Dermis microvascular lymphatic vessel endothelial cell (primary cell): ENCODE measurements at regions not wholly inside any gene's neighbourhood (a gene's known extent, or its start where the extent isn't known, plus 50 kb on each side); places are given as distances from the start of the nearest gene placed in this dataset.
"Not testable (repeated sequence)": the region's sequence is repeated elsewhere in the genome, so short reads cannot be mapped to it uniquely, and the experiment has no call there.

ENCODE experiments used
- DNase-seq, 2 donors: peaks; one replicate each; pipeline versions ENCODE4 v3.0.0 to v3.0.0-alpha.2; 2010; ENCODE audit warnings: low read depth in 2 of 2

- DNase-seq: no peak
These were observed 563.9 kb downstream of the DACH1 start for GRCh38 chr13:71303144-71303543.

GRCh38 chr13:71300602-71301001 lies 566.4 kb downstream of the DACH1 start:
- no peak for DNase-seq

GRCh38 chr13:71291842-71292146 lies 575.2 kb downstream of the DACH1 start:
- DNase-seq: no peak

DNA sequence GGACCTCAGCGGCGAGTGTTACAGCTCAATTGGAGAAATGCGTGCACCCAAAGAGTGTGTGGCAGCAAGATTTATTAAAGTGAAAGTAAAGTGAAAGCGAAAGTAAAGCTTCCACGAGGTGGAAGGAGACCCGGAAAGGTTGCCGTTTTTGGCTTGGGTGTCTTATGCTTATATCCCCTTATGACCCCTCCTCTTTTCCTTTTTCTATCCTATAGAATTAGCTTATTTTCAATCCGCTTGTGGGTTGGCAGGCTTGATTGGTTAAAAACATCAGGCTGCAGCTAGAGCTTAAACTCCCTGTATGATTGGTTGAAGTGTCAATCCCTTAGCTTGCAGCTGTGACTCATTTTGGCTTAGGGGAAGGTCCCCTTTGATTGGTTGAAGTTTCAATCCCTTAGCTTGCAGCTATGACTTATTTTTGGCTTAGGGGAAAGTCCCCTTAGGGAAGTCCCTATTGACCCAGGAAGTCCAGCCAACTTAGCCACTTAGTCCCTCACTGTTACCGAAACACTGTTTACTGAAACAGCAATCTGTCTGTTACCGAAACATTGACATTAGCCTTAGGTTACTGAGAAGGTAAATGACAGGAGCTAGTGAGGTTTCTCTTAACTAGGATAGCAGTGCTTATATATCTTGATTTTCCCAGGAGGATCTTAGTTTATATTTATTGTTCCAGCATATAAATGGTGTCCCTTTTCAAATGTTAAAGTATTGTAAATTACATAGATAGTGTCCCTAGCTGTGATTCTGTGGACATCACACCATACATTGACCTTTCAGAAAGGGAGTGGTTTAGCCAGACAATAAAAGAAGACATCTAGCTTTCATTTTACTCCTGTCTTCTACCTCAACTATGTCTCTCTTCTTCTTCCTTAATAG lies 575.8 kb downstream of the DACH1 start:
- peak; percentile 17 to 18 for DNase-seq

DNA sequence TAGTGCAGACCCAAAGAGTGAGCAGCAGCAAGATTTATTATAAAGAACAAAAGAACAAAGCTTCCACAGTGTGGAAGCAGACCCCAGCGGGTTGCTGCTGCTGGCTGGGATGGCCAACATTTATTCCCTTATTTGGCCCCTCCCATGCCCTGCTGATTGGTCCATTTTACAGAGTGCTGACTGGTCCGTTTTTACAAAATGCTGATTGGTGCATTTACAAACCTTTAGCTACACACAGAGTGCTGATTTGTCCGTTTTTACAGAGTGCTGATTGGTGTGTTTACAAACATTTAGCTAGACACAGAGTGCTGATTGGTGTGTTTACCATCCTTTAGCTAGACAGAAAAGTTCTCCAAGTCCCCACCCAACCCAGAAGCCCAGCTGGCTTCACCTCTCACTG lies 577.0 kb downstream of the DACH1 start:
- not testable (repeated sequence) for DNase-seq

GRCh38 chr13:71285700-71286099 lies 581.3 kb downstream of the DACH1 start:
- no peak for DNase-seq

DNA sequence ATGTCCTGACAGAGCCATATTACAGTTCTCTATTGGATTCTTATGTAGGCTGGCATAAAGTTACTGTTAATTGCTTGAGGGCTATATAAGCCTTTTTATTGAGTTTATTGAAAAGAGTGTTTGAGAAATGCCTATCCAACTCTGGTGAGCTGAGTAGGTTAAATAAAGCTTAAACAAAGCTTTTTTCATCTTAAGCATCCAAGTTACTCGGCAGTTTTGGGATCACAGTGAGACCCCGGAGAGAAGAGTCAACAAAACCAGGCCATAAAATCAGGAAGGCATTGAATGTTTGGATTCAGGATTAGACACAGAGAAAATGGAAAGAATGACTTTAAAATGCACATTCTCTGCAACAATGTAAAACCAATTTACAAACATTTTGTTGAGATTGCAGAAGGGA lies 588.5 kb downstream of the DACH1 start:
- no peak for DNase-seq

GRCh38 chr13:71274923-71275608 lies 591.9 kb downstream of the DACH1 start:
- DNase-seq: no peak

GRCh38 chr13:71261256-71261655 lies 605.7 kb downstream of the DACH1 start:
- DNase-seq: no peak

GRCh38 chr13:71260246-71260645 lies 606.8 kb downstream of the DACH1 start:
- DNase-seq: peak in 1 of 2 donors; percentile 59

DNA sequence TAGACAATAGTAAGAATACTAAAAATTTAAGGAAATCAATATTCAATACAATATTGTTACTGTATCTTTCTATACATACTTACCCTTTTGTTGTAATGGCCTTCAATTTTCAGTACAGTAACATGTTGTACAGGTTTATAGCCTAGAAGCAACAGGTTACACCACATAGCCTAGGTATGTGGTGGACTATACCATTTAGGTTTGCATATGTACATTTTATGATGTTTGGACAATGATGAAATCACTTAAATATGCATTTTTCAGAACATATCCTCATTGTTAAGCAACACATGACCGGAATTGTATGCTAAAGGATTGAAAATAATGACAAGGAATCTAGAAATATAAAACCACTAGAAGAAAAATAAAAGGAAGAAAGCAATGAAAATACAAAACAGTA lies 611.4 kb downstream of the DACH1 start:
- DNase-seq: no peak

DNA sequence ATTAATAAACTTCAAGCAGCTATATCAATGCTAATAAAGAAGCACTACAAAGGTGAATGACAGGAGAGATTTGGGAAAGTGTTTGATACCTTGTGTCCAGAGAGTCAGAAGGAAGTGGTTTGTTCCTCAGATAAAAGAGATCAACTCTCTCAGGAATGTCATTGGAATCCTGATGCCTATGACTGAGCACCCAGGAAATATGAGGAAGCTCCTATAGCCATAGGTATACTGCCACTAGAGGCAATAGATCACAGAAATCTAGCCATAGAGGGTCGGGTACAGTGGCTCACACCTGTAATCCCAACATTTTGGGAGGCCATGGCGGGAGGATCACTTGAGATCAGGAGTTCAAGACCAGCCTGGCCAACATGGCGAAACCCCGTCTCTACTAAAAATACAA lies 612.6 kb downstream of the DACH1 start:
- DNase-seq: no peak

GRCh38 chr13:71252184-71252704 lies 614.8 kb downstream of the DACH1 start:
- DNase-seq: peak in 1 of 2 donors; percentile 63

- DNase-seq: no peak
These were observed 615.6 kb downstream of the DACH1 start for GRCh38 chr13:71251292-71251951.

- peak in 1 of 2 donors; percentile 75 for DNase-seq
These were observed 618.0 kb downstream of the DACH1 start for GRCh38 chr13:71249011-71249410.

GRCh38 chr13:71244161-71244560 lies 622.8 kb downstream of the DACH1 start:
- DNase-seq: peak in 1 of 2 donors; percentile 73

DNA sequence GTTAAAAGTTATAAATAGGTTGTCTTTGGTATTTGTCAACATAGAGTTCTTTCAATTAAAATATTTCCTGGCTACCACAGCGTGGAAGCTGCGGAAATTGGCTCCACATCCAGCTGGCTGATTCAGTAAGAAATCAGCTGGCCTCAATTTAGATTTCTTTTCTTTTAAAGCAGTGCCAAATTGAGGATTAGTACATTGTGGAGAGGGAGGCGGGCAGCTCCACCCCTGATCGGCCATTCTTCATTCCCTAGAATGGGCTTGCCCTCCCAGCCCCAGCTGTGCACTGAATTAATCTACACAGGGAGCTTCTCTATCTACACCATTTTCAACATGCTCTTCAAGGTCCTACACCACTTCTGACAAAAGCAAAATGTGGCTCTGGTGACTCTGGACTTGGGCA lies 624.8 kb downstream of the DACH1 start:
- DNase-seq: peak in 1 of 2 donors; percentile 12

DNA sequence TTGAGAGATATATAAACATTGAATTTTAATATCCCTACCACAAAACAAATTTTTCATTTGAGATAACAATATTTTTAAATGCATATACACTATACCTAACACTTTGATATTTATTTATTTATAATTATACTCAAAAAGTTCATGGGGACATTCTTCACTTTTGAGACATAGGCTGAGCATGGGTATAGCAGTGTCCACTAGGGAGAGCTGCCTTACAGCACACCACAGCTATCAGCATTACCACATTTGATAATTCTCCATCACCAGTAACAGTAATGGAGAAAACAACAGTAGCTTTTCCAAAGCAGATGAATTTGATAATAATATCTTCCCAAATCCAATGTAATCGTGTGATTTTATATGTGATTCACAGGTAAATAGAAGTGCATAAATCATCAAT lies 626.1 kb downstream of the DACH1 start:
- DNase-seq: peak in 1 of 2 donors; percentile 54

DNA sequence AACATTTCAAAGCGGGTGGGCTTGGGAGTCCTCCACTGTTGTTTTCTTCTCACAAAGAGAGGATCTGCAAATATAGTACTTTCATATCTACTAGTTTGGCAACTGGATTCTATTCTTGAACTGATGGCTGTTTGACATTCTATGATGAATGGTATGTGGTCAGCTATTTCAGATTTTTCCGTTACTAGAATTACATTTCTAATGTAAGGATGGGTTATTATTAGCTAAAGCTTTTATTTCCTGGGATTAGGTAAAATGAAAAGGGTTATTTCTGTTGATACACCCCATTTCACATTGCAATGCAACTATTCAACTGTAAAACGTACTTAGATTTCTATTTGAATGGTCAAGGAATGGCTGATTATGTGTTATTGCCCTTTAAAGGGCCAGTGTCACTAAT lies 629.7 kb downstream of the DACH1 start:
- no peak for DNase-seq

DNA sequence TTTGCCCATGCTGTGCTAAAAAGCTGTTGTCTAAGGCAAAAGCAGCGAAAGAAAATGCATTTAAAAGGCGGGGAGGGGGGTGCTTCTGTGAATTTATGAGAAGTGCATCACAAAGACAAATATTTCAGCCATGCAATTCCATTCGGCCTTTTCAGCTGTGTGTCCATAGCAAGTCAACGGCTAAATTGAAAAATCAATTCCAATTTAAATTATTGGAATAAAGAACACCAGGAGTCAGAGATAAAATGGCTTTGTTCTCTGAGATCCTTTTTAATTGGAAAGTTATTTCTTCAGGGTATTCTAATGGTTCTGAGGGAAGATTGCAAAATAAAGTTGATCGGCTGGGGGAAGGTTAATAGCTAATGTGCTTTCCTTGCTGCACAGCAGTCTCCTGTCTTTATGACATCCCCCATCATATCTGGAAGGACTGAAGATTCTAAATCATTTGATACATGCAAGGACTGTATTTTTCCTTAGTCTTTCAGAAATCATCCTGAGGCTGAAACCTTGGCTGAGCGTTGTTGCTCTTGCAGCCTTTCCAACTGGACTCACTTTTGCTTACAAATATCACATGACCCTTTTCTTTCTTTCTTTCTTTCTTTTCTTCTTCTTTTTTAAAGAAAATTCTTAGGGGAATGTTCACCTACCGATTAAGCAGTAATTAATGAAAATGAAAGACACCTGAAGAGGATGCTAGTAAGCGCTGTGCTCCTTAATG lies 647.1 kb downstream of the DACH1 start:
- no peak for DNase-seq

DNA sequence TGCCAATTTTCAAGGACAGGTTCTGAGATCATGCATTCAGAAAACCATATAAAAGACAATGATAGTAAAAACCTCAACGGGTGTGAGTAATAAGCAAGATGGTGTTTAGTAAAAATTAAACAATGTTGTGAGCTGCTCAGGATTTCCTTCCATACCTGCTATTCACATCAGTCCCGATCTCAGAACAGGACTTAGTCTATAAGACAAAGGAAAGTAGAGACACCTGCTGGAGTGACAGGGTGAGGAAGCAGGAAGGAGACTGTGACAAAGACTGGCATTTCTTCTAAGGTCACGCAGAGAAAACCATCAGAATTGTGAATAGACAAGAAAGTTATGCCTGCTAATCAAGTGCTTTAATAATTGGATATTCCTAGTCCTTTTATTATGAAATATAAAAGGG lies 648.0 kb downstream of the DACH1 start:
- DNase-seq: peak in 1 of 2 donors; percentile 30

GRCh38 chr13:71217827-71218226 lies 649.2 kb downstream of the DACH1 start:
- no peak for DNase-seq
